HG03520 (cell line): ENCODE measurements at regions not wholly inside any gene's neighbourhood (a gene's known extent, or its start where the extent isn't known, plus 50 kb on each side); places are given as distances from the start of the nearest gene placed in this dataset.

Experiments used
- ATAC-seq: cut with Tn5 transposase; IDR thresholded peaks from one replicate; pipeline ENCODE4 v1.9.1; 2021; ENCODE audit warnings: mild to moderate bottlenecking, moderate library complexity; ENCODE audit not compliant: unreplicated experiment

GRCh38 chr7:67413670-67414069 is 417.0 kb downstream of the TYW1 start:
- ATAC-seq = no peak

- ATAC-seq = no peak
Observed at GRCh38 chr7:67414858-67415257, 418.2 kb downstream of the TYW1 start.

DNA sequence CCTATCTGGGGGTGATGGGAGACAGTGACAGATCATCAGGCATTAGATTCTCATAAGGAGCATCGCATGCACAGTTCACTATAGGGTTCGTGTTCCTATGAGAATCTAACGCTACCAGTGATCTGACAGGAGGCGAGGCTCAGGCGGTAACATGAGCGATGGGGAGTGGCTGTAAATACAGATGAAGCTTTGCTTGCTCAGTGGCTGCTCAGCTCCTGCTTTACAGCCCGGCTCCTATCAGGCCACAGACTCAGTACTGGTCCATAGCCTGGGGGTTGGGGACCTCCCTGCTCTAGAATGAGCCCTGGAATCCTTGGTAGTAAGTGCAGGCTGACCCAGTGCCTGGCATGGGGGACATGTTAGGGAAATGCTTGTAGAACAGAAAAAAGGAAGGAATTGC is 426.0 kb downstream of the TYW1 start:
- no peak for ATAC-seq

GRCh38 chr7:67423065-67423464 is 426.4 kb downstream of the TYW1 start:
- no peak for ATAC-seq

DNA sequence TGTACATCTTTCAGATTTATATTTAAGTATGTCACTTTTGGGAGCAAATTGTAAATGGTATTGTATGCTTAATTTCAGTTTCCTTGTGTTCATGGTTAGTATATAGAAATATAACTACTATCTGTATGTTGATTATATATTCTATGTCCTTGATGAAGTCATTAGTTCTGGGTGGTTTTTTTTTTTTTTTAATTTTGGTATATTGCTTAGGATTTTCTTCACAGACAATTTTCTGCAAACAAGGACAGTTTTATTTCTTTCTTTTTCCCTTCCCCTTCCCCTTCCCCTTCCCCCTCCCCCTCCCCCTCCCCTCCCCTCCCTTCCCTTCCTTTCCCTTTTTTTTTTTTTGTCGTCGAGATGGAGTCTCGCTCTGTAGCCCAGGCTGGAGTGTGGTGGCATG is 430.0 kb downstream of the TYW1 start:
- no peak for ATAC-seq

- ATAC-seq = no peak
Observed at GRCh38 chr7:67429735-67430134, 433.1 kb downstream of the TYW1 start.

- no peak for ATAC-seq
Observed at GRCh38 chr7:67432536-67433234, 436.1 kb downstream of the TYW1 start.

GRCh38 chr7:67435894-67436535 is 439.4 kb downstream of the TYW1 start:
- no peak for ATAC-seq

DNA sequence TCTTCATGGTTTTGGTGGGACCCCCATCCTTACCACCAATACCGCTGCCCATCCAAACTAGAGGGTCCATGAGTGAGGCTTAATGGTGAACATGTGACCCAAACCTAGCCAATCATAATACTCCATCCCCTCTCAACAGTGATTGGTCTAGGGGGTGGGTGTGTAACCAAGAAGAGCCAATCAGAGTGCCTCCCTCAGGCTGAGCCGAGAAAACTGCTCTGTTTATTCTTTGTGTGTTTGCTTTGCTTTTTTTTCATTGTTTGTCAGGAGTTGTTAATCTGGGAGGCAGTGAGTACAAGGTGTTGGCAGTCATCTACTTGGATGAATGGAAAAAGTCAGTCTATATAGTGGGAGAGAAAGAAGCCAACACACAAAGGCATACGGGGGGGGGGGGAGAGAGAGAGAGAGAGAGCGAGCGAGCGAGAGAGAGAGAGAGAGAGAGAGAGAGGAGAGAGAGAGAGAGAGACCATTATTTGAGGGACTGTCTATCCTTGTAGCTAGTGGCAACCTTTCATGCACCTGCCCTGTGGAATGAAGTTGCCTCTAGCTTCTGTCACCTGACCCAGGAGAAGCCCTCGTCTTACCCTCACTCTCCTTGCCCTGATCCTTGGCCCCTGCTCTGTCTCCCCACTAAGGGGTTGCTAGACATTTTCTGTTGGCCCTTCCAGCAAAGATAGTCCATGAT is 441.7 kb downstream of the TYW1 start:
- ATAC-seq = no peak

DNA sequence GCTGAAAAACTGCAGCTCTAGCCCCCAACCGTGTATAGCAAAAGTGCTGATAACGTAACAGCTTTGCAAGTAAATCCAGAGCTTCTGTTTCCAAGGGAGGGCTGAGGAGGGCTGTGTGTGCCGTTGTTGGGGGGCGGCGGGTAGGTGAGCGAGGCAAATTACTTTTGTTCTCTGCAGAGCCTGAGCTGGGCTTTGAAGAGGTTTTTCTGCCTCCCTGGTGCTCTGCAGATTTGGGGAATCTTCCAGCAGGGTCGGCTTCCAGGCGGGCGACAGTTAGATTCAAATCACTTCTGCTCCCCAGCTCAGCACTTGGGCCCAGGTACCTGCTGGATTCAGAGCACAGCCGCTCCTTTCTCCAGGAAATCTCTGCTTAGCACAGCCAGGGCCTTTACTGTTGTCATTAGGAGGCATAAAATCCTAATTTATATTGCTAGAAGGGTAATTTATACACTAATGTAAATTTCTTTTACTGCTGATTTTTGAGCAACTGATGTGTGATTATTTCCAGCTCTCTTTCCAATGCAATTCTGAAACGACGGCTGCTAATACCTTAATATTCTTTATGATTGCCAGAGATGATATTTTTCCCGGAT is 442.4 kb downstream of the TYW1 start:
- no peak for ATAC-seq

- no peak for ATAC-seq
Observed at GRCh38 chr7:67440321-67440720, 443.7 kb downstream of the TYW1 start.

- ATAC-seq = no peak
Observed at GRCh38 chr7:67445728-67446127, 449.1 kb downstream of the TYW1 start.

DNA sequence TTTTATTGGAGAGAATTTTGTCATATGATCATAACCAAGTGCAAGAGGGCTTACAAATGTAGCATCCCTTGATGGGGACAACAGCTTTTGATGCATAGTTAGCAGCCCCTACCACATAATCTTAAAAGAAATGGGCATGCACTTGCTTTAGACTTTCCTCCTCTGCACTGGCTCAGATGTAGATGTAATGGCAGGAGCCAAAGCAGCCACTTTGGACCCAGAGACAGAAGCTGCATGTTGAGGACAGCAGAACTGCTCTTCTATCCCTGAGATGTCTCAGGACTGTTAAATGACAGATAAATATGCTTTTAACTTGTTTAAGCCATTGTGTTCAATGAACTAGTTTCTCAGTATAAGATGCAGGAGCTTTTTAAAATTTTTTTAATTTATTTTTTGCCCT is 450.7 kb downstream of the TYW1 start:
- no peak for ATAC-seq

GRCh38 chr7:67448271-67448670 is 451.6 kb downstream of the TYW1 start:
- no peak for ATAC-seq

GRCh38 chr7:67450171-67450570 is 453.5 kb downstream of the TYW1 start:
- no peak for ATAC-seq

GRCh38 chr7:67451306-67451705 is 454.7 kb downstream of the TYW1 start:
- no peak for ATAC-seq

DNA sequence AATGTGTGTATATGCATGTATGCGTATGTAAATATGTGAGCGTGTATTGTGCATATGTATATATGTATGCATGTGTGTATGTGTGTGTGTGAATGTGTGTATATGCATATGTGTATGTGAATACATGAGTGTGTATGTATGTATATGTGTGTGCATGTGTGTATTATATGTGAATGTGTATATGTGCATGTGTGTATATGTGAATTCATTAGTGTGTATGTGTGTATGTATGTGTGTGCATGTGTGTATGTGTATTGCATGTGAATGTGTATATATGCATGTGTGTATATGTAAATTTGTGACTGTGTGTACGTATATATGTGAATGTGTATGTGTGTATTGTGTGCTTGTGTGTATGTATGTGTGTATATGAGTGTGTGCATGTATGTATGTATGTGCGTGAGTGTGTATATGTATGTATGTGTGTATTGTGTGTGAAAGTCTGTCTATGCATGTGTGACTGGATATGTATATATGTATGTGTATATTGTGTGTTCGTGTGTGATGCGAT is 455.9 kb downstream of the TYW1 start:
- ATAC-seq = no peak

- ATAC-seq = no peak
Observed at GRCh38 chr7:67453580-67454380, 457.1 kb downstream of the TYW1 start.

- no peak for ATAC-seq
Observed at GRCh38 chr7:67455508-67455907, 458.9 kb downstream of the TYW1 start.

- no peak for ATAC-seq
Observed at GRCh38 chr7:67462781-67463191, 466.2 kb downstream of the TYW1 start.

GRCh38 chr7:67463316-67463715 is 466.7 kb downstream of the TYW1 start:
- ATAC-seq = no peak
